ENCODE measurements at regions not wholly inside any gene's neighbourhood (a gene's known extent, or its start where the extent isn't known, plus 50 kb on each side); places are given as distances from the start of the nearest gene placed in this dataset.

DNA sequence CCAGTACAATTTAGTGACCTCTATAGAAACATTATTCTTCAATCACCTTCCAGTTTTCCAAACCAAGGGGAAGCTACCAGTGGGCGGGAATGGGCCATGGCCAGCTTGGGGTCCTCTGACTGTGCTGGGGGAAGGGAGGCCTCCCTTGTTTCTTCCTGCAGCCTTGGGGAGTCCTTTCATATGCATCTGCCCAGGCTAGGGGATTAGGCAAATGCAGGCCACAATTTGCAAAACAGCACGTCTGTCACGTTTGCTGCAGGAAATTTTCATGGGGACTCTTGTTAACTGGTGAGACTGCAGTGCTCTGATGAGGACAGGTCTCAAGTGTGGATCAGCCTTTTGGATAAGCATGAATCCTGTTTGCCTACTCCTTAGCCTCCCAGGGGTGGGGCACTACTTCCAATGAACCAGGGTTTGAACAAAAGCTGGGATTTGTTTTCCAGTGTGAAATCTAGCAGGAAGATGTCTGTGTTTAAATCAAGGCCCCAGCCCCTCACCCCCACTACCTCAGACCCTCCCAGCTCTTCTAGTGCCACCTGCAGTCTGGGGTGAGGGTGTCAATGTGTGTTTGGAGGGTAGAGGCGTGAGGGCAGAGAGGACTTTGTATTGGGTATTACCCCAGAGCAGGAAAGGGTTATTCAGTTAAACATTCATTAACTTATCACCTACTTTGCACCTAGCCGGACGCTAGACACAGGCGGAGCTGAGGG lies 219.9 kb downstream of the OPA1 start:
- intact Hi-C loops (cut with micrococcal nuclease; ENCODE audit: unreplicated experiment), result no loop called here
- Mint-ChIP-seq H3K36me3 (ENCODE audit: insufficient read depth, unreplicated experiment) (no peaks in the 10 kb centered on the region), H3K4me1 (ENCODE audit: low read depth, unreplicated experiment) (peaks cover 30% of the 10 kb centered on the region), H3K27ac (ENCODE audit: unreplicated experiment) (no peak overlapping the region), H3K4me3 (ENCODE audit: low read depth, unreplicated experiment) (no peak overlapping the region), H3K27me3 (ENCODE audit: unreplicated experiment) (no peaks in the 10 kb centered on the region), H3K9me3 (ENCODE audit: low read depth, unreplicated experiment) (no peaks in the 10 kb centered on the region)
- no peak for DNase-seq
- BruUV-seq (replicated peaks), result no TSS peak
- no peak for TF ChIP-seq CTCF (IDR thresholded peaks at IDR 0.05; ENCODE audit: unreplicated experiment)
- CTCF ChIA-PET, result interaction anchor here (0.6 to 1.1 kb wide), 2 partner anchors 32 to 199 kb away, joined by 3 to 4 read pairs; no protein-coding TSS in a partner anchor

GRCh38 chr3:193813501-193813830 lies 220.5 kb downstream of the OPA1 start:
- no peak overlapping the region for H3K27ac Mint-ChIP-seq (ENCODE audit: unreplicated experiment)
- no peak for TF ChIP-seq CTCF (IDR thresholded peaks at IDR 0.05; ENCODE audit: unreplicated experiment)
- peaks cover 26% of the 10 kb centered on the region for H3K4me1 Mint-ChIP-seq (ENCODE audit: low read depth, unreplicated experiment)
- no peaks in the 10 kb centered on the region for H3K27me3 Mint-ChIP-seq (ENCODE audit: unreplicated experiment)
- no TSS peak for BruUV-seq (replicated peaks)
- no peaks in the 10 kb centered on the region for H3K36me3 Mint-ChIP-seq (ENCODE audit: insufficient read depth, unreplicated experiment)
- DNase-seq, result no peak
- no peaks in the 10 kb centered on the region for H3K9me3 Mint-ChIP-seq (ENCODE audit: low read depth, unreplicated experiment)
- intact Hi-C loops (cut with micrococcal nuclease; ENCODE audit: unreplicated experiment), result no loop called here
- no peak overlapping the region for H3K4me3 Mint-ChIP-seq (ENCODE audit: low read depth, unreplicated experiment)
- CTCF ChIA-PET, result interaction anchor here (1.1 kb wide), 1 partner anchor 32 kb away, joined by 3 read pairs; no protein-coding TSS in a partner anchor

- no peaks in the 10 kb centered on the region for H3K27me3 Mint-ChIP-seq (ENCODE audit: unreplicated experiment)
- no peak for DNase-seq
- no peak for TF ChIP-seq CTCF (IDR thresholded peaks at IDR 0.05; ENCODE audit: unreplicated experiment)
- no peak overlapping the region for H3K4me3 Mint-ChIP-seq (ENCODE audit: low read depth, unreplicated experiment)
- H3K4me1 Mint-ChIP-seq (ENCODE audit: low read depth, unreplicated experiment), result peaks cover 21% of the 10 kb centered on the region
- no TSS peak for BruUV-seq (replicated peaks)
- CTCF ChIA-PET, result no interaction called here
- no peaks in the 10 kb centered on the region for H3K9me3 Mint-ChIP-seq (ENCODE audit: low read depth, unreplicated experiment)
- no peaks in the 10 kb centered on the region for H3K36me3 Mint-ChIP-seq (ENCODE audit: insufficient read depth, unreplicated experiment)
- intact Hi-C loops (cut with micrococcal nuclease; ENCODE audit: unreplicated experiment), result no loop called here
- no peak overlapping the region for H3K27ac Mint-ChIP-seq (ENCODE audit: unreplicated experiment)
Measured at GRCh38 chr3:193814166-193814892, 221.3 kb downstream of the OPA1 start.

DNA sequence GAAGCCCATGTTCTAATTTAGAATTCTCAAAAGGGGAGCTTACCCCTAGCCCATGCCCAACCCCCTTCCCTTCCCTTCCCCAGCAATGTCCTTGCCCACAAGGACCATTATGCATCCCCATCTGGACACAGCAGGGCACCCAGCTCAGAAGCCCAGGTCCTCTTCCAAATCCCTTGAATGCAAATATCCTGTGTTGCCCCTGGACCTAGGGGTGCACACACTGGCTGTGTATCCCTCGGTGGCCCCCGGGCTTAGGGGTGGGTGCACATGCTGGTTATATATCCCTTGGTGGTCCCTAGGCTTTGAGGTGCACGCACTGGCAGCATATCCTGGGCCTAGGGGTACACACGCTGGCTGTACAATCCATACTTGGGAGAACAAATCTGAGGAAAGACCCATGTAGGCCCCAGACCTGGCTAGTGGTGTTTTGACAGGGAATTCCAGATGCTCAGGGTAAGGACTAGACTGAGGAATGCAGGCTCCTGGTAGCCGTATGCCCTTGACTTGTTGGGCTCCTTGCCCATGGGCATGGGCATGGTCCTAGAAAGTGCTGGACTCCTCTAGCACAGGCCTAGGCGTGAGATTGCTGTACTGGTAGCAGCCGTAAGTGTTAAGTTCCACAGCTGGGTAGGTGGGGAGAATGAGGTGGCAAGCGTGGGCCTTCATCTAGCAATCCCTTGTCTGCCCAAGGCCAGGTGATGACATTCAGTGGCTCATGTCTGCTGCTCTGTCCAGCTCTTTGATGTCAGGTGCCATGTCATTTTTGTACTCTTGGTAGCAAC lies 222.4 kb downstream of the OPA1 start:
- no peaks in the 10 kb centered on the region for H3K36me3 Mint-ChIP-seq (ENCODE audit: insufficient read depth, unreplicated experiment)
- no peak for TF ChIP-seq CTCF (IDR thresholded peaks at IDR 0.05; ENCODE audit: unreplicated experiment)
- H3K27ac Mint-ChIP-seq (ENCODE audit: unreplicated experiment), result no peak overlapping the region
- no TSS peak for BruUV-seq (replicated peaks)
- DNase-seq, result no peak
- peaks cover 21% of the 10 kb centered on the region for H3K4me1 Mint-ChIP-seq (ENCODE audit: low read depth, unreplicated experiment)
- H3K27me3 Mint-ChIP-seq (ENCODE audit: unreplicated experiment), result no peaks in the 10 kb centered on the region
- CTCF ChIA-PET, result no interaction called here
- intact Hi-C loops (cut with micrococcal nuclease; ENCODE audit: unreplicated experiment), result no loop called here
- H3K4me3 Mint-ChIP-seq (ENCODE audit: low read depth, unreplicated experiment), result no peak overlapping the region
- H3K9me3 Mint-ChIP-seq (ENCODE audit: low read depth, unreplicated experiment), result no peaks in the 10 kb centered on the region

Measured in Calu3 (cell line).